Keratinocyte (primary cell): ENCODE measurements at regions not wholly inside any gene's neighbourhood (a gene's known extent, or its start where the extent isn't known, plus 50 kb on each side); places are given as distances from the start of the nearest gene placed in this dataset.
"Not testable (repeated sequence)": the region's sequence is repeated elsewhere in the genome, so short reads cannot be mapped to it uniquely, and the experiment has no call there.

Source experiments
- EZH2 ChIP-seq: IDR thresholded peaks from one replicate; pipeline ENCODE4 v1.6.1; 2012; ENCODE audit warnings: inconsistent platforms, mild to moderate bottlenecking, low read length, moderate library complexity
- TF ChIP-seq, protein P1 (sequence below), 3 experiments: IDR thresholded peaks in 1 of 3; conservative IDR thresholded peaks in 1 of 3; optimal IDR thresholded peaks in 1 of 3; 2 replicates in 2 of 3; 3 replicates in 1 of 3; pipeline versions ENCODE3 to v1.5.1; 2011; ENCODE audit warnings: low read length in 3 of 3, mild to moderate bottlenecking in 3 of 3, moderate library complexity in 2 of 3, control low read depth in 1 of 3, inconsistent platforms in 1 of 3; ENCODE audit not compliant: insufficient read depth in 2 of 3; ENCODE audit errors: extremely low read depth in 1 of 3

DNA sequence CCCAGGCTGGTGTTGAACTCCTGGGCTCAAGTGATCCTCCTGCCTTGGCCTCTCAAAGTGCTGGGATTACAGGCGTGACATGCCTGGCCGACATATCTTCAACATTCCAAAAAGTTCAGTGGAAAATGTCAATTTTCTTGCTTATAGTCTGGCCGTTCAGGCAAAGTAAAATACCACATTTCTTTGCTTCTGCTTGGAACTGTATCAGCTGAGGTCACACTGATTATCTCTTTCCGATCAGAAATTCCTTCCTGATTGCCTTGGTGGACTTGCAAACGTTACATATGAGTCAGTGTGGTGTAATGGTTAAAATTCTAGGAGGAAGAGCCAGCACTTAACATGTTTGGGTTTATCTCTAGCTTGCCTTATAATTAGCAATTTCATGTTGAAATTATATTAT lies 170.6 kb upstream of the ERV3-1 start:
- TF ChIP-seq, protein P1, sequence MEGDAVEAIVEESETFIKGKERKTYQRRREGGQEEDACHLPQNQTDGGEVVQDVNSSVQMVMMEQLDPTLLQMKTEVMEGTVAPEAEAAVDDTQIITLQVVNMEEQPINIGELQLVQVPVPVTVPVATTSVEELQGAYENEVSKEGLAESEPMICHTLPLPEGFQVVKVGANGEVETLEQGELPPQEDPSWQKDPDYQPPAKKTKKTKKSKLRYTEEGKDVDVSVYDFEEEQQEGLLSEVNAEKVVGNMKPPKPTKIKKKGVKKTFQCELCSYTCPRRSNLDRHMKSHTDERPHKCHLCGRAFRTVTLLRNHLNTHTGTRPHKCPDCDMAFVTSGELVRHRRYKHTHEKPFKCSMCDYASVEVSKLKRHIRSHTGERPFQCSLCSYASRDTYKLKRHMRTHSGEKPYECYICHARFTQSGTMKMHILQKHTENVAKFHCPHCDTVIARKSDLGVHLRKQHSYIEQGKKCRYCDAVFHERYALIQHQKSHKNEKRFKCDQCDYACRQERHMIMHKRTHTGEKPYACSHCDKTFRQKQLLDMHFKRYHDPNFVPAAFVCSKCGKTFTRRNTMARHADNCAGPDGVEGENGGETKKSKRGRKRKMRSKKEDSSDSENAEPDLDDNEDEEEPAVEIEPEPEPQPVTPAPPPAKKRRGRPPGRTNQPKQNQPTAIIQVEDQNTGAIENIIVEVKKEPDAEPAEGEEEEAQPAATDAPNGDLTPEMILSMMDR (optimal IDR thresholded peaks at IDR 0.05 in 1 of 3, IDR thresholded peaks at IDR 0.05 in 1 of 3, conservative IDR thresholded peaks at IDR 0.05 in 1 of 3; ENCODE audit: extremely low read depth in 1 of 3, insufficient read depth in 2 of 3, low read length in 3 of 3), result not testable (repeated sequence)
- TF ChIP-seq EZH2, result not testable (repeated sequence)
